ENCODE measurements at regions not wholly inside any gene's neighbourhood (a gene's known extent, or its start where the extent isn't known, plus 50 kb on each side); places are given as distances from the start of the nearest gene placed in this dataset.
"Not testable (repeated sequence)": the region's sequence is repeated elsewhere in the genome, so short reads cannot be mapped to it uniquely, and the experiment has no call there.

GRCh38 chr15:20063167-20063566 is 478.4 kb downstream of the GOLGA6L6 start:
- not testable (repeated sequence) for DNase-seq, H3K4me1 Mint-ChIP-seq

DNA sequence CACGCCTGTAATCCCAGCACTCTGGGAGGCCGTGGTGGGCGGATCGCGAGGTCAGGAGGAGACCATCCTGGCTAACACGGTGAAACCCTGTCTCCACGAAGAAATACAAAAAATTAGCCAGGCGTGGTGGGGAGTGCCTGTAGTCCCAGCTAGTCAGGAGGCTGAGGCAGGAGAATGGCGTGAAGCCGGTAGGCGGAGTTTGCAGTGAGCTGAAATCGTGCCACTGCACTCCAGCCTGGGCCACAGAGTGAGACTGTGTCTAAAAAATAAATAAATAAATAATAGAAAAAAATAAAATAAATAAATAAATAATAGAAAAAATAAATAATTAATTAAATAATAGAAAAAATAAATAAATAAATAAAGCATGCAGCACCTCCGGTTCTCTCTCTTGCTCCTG is 480.8 kb downstream of the GOLGA6L6 start:
- H3K27me3 ChIP-seq (ENCODE audit: control insufficient read depth in 2 of 2, insufficient read depth in 2 of 2, low read length in 2 of 2); H3K79me2 ChIP-seq (ENCODE audit: insufficient read depth, low read length); intact Hi-C loops (cut with micrococcal nuclease); H3K9ac ChIP-seq (ENCODE audit: insufficient read depth, low read length, poor library complexity, severe bottlenecking); H3K36me3 ChIP-seq (replicated peaks in 1 of 2; ENCODE audit: control insufficient read depth in 1 of 2, insufficient read depth in 2 of 2, low read length in 2 of 2); DNase-seq; H3K4me3 ChIP-seq (replicated peaks in 1 of 3; ENCODE audit: low read depth in 2 of 3, low read length in 3 of 3); H3K9me3 ChIP-seq (replicated peaks in 1 of 2; ENCODE audit: control insufficient read depth in 1 of 2, insufficient read depth in 1 of 2, low read length in 2 of 2); H3K4me1 ChIP-seq (ENCODE audit: control insufficient read depth in 1 of 2, insufficient read depth in 2 of 2, low read length in 2 of 2); H3K27ac ChIP-seq (ENCODE audit: low read depth in 1 of 2, low read length in 2 of 2); H2AFZ ChIP-seq (ENCODE audit: insufficient read depth, low read depth, low read length, poor library complexity, severe bottlenecking); H3K4me1 Mint-ChIP-seq; H3K4me3 Mint-ChIP-seq; H4K20me1 ChIP-seq (ENCODE audit: insufficient read depth, low read length); H3K27ac Mint-ChIP-seq; H3K27me3 Mint-ChIP-seq (ENCODE audit: low read depth in 3 of 3); H3K4me2 ChIP-seq (replicated peaks; ENCODE audit: extremely low read depth, low read length, poor library complexity, severe bottlenecking); H3K36me3 Mint-ChIP-seq: not testable (repeated sequence)
- WGBS (ENCODE audit: insufficient coverage), result 100% methylated on average over 3 of the region's 13 CpGs
- H3K9me3 Mint-ChIP-seq, result peaks cover 0 to 10% (median 3%) of the 10 kb centered on the region in 7 donors

More at GRCh38 chr15:20063167-20063566, 478.4 kb downstream of the GOLGA6L6 start:
- H3K27me3 Mint-ChIP-seq (ENCODE audit: low read depth in 3 of 3); H3K27ac Mint-ChIP-seq; H3K9me3 ChIP-seq (replicated peaks in 1 of 2; ENCODE audit: control insufficient read depth in 1 of 2, insufficient read depth in 1 of 2, low read length in 2 of 2); H4K20me1 ChIP-seq (ENCODE audit: insufficient read depth, low read length); H3K27ac ChIP-seq (ENCODE audit: low read depth in 1 of 2, low read length in 2 of 2); H3K36me3 ChIP-seq (replicated peaks in 1 of 2; ENCODE audit: control insufficient read depth in 1 of 2, insufficient read depth in 2 of 2, low read length in 2 of 2); H2AFZ ChIP-seq (ENCODE audit: insufficient read depth, low read depth, low read length, poor library complexity, severe bottlenecking); H3K4me2 ChIP-seq (replicated peaks; ENCODE audit: extremely low read depth, low read length, poor library complexity, severe bottlenecking); H3K9me3 Mint-ChIP-seq; H3K4me1 ChIP-seq (ENCODE audit: control insufficient read depth in 1 of 2, insufficient read depth in 2 of 2, low read length in 2 of 2); H3K9ac ChIP-seq (ENCODE audit: insufficient read depth, low read length, poor library complexity, severe bottlenecking); H3K27me3 ChIP-seq (ENCODE audit: control insufficient read depth in 2 of 2, insufficient read depth in 2 of 2, low read length in 2 of 2); H3K4me3 Mint-ChIP-seq; intact Hi-C loops (cut with micrococcal nuclease); H3K79me2 ChIP-seq (ENCODE audit: insufficient read depth, low read length); H3K36me3 Mint-ChIP-seq; H3K4me3 ChIP-seq (replicated peaks in 1 of 3; ENCODE audit: low read depth in 2 of 3, low read length in 3 of 3): not testable (repeated sequence)
- WGBS (ENCODE audit: insufficient coverage), result 87% methylated on average over 5 of the region's 7 CpGs

GRCh38 chr15:20056871-20057270 is 484.7 kb downstream of the GOLGA6L6 start:
- H3K27ac ChIP-seq (ENCODE audit: low read depth in 1 of 2, low read length in 2 of 2); H3K27me3 Mint-ChIP-seq (ENCODE audit: low read depth in 3 of 3); intact Hi-C loops (cut with micrococcal nuclease); H3K9me3 Mint-ChIP-seq; H3K4me3 ChIP-seq (replicated peaks in 1 of 3; ENCODE audit: low read depth in 2 of 3, low read length in 3 of 3); H4K20me1 ChIP-seq (ENCODE audit: insufficient read depth, low read length); H2AFZ ChIP-seq (ENCODE audit: insufficient read depth, low read depth, low read length, poor library complexity, severe bottlenecking); H3K4me1 ChIP-seq (ENCODE audit: control insufficient read depth in 1 of 2, insufficient read depth in 2 of 2, low read length in 2 of 2); DNase-seq; H3K27ac Mint-ChIP-seq; H3K4me1 Mint-ChIP-seq; H3K79me2 ChIP-seq (ENCODE audit: insufficient read depth, low read length); H3K9ac ChIP-seq (ENCODE audit: insufficient read depth, low read length, poor library complexity, severe bottlenecking); H3K36me3 ChIP-seq (replicated peaks in 1 of 2; ENCODE audit: control insufficient read depth in 1 of 2, insufficient read depth in 2 of 2, low read length in 2 of 2); H3K27me3 ChIP-seq (ENCODE audit: control insufficient read depth in 2 of 2, insufficient read depth in 2 of 2, low read length in 2 of 2); H3K4me2 ChIP-seq (replicated peaks; ENCODE audit: extremely low read depth, low read length, poor library complexity, severe bottlenecking); H3K36me3 Mint-ChIP-seq; H3K4me3 Mint-ChIP-seq: not testable (repeated sequence)
- peaks cover 8 to 10% of the 10 kb centered on the region in 2 donors for H3K9me3 ChIP-seq (replicated peaks in 1 of 2; ENCODE audit: control insufficient read depth in 1 of 2, insufficient read depth in 1 of 2, low read length in 2 of 2)
- WGBS (ENCODE audit: insufficient coverage), result 60% methylated on average over 2 of the region's 5 CpGs

DNA sequence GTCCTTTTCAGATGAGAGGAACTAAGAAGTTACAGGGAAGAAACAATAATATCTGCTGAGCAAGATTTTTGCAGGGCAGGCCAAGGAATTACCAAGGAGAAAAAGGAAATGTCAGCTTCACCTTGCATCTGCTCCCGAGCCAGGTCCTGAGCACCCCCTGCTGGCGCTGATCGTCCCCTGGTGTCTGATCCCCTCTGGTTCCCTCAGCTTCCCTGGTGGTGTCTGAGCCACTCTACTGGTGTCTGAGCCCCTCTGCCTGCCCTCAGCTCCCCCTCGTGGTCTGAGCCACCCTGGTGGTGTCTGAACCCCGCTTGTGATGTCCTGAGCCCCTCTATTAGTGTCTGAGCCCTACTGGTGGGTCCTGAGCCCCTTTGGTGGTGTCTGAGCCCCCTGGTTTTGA is 485.7 kb downstream of the GOLGA6L6 start:
- WGBS (ENCODE audit: insufficient coverage), result no CpG with 5 or more reads among the region's 5 CpGs
- DNase-seq, result not testable (repeated sequence)

More for the DNA sequence above, 485.7 kb downstream of the GOLGA6L6 start:
- H3K27ac Mint-ChIP-seq; H3K4me2 ChIP-seq (replicated peaks; ENCODE audit: extremely low read depth, low read length, poor library complexity, severe bottlenecking); H3K4me3 ChIP-seq (replicated peaks in 1 of 3; ENCODE audit: low read depth in 2 of 3, low read length in 3 of 3); H3K4me3 Mint-ChIP-seq; H3K27me3 Mint-ChIP-seq (ENCODE audit: low read depth in 3 of 3); H2AFZ ChIP-seq (ENCODE audit: insufficient read depth, low read depth, low read length, poor library complexity, severe bottlenecking); H3K27ac ChIP-seq (ENCODE audit: low read depth in 1 of 2, low read length in 2 of 2); H3K36me3 Mint-ChIP-seq; H3K4me1 ChIP-seq (ENCODE audit: control insufficient read depth in 1 of 2, insufficient read depth in 2 of 2, low read length in 2 of 2); H3K9me3 Mint-ChIP-seq; H3K36me3 ChIP-seq (replicated peaks in 1 of 2; ENCODE audit: control insufficient read depth in 1 of 2, insufficient read depth in 2 of 2, low read length in 2 of 2); intact Hi-C loops (cut with micrococcal nuclease); H3K9ac ChIP-seq (ENCODE audit: insufficient read depth, low read length, poor library complexity, severe bottlenecking); H3K4me1 Mint-ChIP-seq; H3K27me3 ChIP-seq (ENCODE audit: control insufficient read depth in 2 of 2, insufficient read depth in 2 of 2, low read length in 2 of 2); H4K20me1 ChIP-seq (ENCODE audit: insufficient read depth, low read length); H3K79me2 ChIP-seq (ENCODE audit: insufficient read depth, low read length): not testable (repeated sequence)
- H3K9me3 ChIP-seq (replicated peaks in 1 of 2; ENCODE audit: control insufficient read depth in 1 of 2, insufficient read depth in 1 of 2, low read length in 2 of 2), result peaks cover 8 to 10% of the 10 kb centered on the region in 2 donors

Measured in CD14-positive monocyte (primary cell).